Muscle of leg (tissue), 3 donors: ENCODE measurements at regions not wholly inside any gene's neighbourhood (a gene's known extent, or its start where the extent isn't known, plus 50 kb on each side); places are given as distances from the start of the nearest gene placed in this dataset.
"Not testable (repeated sequence)": the region's sequence is repeated elsewhere in the genome, so short reads cannot be mapped to it uniquely, and the experiment has no call there.

ENCODE experiments used
- DNase-seq: peaks from one replicate; pipeline ENCODE4 v3.0.0; 2013
- H3K27ac ChIP-seq: one replicate; pipeline ENCODE4 v1.5.1; 2013; ENCODE audit warnings: mild to moderate bottlenecking, low read length, control low read depth
- H3K27me3 ChIP-seq: one replicate; pipeline ENCODE4 v1.6.1; 2013; ENCODE audit warnings: low read length; ENCODE audit not compliant: control insufficient read depth, insufficient read depth
- H3K36me3 ChIP-seq: one replicate; pipeline ENCODE4 v1.6.1; 2013; ENCODE audit warnings: low read length; ENCODE audit not compliant: control insufficient read depth, insufficient read depth
- H3K4me1 ChIP-seq: one replicate; pipeline ENCODE4 v1.6.1; 2013; ENCODE audit warnings: low read length; ENCODE audit not compliant: control insufficient read depth, insufficient read depth
- H3K4me3 ChIP-seq: one replicate; pipeline ENCODE4 v1.5.1; 2013; ENCODE audit warnings: low read length, control low read depth
- H3K9me3 ChIP-seq: replicated peaks from 2 replicates; pipeline ENCODE4 v1.6.1; 2013; ENCODE audit warnings: low read depth, low read length; ENCODE audit not compliant: control insufficient read depth
- WGBS: methylation state at CpG from one replicate; pipeline ENCODE4 v1.1.5; 2013; ENCODE audit warnings: missing lambda C conversion rate; ENCODE audit not compliant: insufficient coverage; 5-methylcytosine and 5-hydroxymethylcytosine counted together

DNA sequence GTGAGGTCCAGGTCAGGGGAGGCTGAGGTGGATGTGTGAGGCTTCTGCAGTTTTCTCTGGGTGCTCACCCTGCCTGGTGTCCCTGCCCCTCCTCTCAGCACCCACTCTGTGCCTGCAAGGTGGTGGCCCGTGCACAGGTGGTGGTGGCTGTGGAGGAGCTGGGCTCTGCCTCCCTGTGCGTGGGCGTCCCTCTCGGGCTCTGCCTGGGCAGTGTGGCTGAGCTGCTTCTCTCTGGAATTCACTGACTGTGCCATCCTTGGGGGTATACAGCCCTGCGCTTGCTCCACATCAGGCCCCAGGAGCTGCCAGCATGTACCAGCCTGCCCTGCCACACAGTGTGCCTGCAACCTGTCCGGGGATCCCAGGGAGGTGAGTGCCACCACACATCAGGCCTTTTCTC lies 369.8 kb downstream of the TMEM121 start:
- not testable (repeated sequence) for H3K27ac ChIP-seq, H3K4me3 ChIP-seq, H3K36me3 ChIP-seq, DNase-seq, H3K4me1 ChIP-seq, H3K27me3 ChIP-seq
- peaks cover 66% of the 10 kb centered on the region for H3K9me3 ChIP-seq
- 77% methylated on average over 6 of the region's 6 CpGs for WGBS

- H3K9me3 ChIP-seq, result peaks cover 66% of the 10 kb centered on the region
- H3K27me3 ChIP-seq, H3K4me1 ChIP-seq, H3K27ac ChIP-seq, H3K36me3 ChIP-seq, H3K4me3 ChIP-seq, DNase-seq: not testable (repeated sequence)
- 75% methylated on average over 6 of the region's 6 CpGs for WGBS
These were observed 370.8 kb downstream of the TMEM121 start for GRCh38 chr14:105896961-105897724.

- Histone ChIP-seq H3K27me3 (no peaks in the 10 kb centered on the region), H3K27ac (no peak overlapping the region), H3K36me3 (no peaks in the 10 kb centered on the region), H3K9me3 (peaks cover 65% of the 10 kb centered on the region), H3K4me3 (no peak overlapping the region), H3K4me1 (no peaks in the 10 kb centered on the region)
- DNase-seq, result no peak
- WGBS, result 66% methylated on average over 4 of the region's 7 CpGs
These were observed 371.3 kb downstream of the TMEM121 start for GRCh38 chr14:105897725-105898113.

DNA sequence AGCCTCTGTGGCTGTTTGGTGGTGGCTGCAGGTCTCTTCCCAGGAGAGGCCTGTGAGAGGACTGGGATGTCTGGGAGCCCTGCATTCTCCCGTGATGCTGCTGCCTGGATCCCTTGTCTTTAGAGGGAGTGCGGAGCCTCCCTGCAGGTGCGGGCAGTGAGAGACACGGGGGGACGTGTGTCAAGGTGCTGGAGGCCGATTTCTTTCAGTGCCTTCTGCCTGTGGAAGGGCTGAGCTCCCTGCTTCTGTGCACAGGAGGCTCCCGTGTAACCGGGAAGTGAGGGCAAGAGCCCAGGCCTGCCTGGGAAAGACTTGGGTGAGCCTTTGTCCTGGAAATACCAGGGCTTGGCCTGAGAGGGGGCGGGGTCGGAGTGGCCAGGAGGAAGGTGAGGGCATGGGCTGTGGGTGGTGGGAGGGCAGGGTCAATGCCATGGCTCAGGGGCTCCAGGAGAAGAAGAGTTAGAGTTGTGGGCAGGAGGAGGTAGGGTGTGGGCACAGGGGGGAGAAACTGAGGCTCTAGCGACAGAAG lies 372.2 kb downstream of the TMEM121 start:
- no peaks in the 10 kb centered on the region for H3K4me1 ChIP-seq
- 82% methylated on average over 11 of the region's 11 CpGs for WGBS

GRCh38 chr14:105899071-105899641 lies 372.8 kb downstream of the TMEM121 start:
- Histone ChIP-seq H3K27me3 (no peaks in the 10 kb centered on the region), H3K36me3 (no peaks in the 10 kb centered on the region), H3K4me1 (no peaks in the 10 kb centered on the region), H3K27ac (no peak overlapping the region), H3K9me3 (peaks cover 68% of the 10 kb centered on the region), H3K4me3 (no peak overlapping the region)
- 76% methylated on average over 9 of the region's 9 CpGs for WGBS
- no peak for DNase-seq

More for the DNA sequence above, 372.2 kb downstream of the TMEM121 start:
- no peak for DNase-seq
- H3K27me3 ChIP-seq, result no peaks in the 10 kb centered on the region
- H3K4me3 ChIP-seq, result no peak overlapping the region
- no peak overlapping the region for H3K27ac ChIP-seq
- H3K36me3 ChIP-seq, result no peaks in the 10 kb centered on the region
- H3K9me3 ChIP-seq, result peaks cover 66% of the 10 kb centered on the region

DNA sequence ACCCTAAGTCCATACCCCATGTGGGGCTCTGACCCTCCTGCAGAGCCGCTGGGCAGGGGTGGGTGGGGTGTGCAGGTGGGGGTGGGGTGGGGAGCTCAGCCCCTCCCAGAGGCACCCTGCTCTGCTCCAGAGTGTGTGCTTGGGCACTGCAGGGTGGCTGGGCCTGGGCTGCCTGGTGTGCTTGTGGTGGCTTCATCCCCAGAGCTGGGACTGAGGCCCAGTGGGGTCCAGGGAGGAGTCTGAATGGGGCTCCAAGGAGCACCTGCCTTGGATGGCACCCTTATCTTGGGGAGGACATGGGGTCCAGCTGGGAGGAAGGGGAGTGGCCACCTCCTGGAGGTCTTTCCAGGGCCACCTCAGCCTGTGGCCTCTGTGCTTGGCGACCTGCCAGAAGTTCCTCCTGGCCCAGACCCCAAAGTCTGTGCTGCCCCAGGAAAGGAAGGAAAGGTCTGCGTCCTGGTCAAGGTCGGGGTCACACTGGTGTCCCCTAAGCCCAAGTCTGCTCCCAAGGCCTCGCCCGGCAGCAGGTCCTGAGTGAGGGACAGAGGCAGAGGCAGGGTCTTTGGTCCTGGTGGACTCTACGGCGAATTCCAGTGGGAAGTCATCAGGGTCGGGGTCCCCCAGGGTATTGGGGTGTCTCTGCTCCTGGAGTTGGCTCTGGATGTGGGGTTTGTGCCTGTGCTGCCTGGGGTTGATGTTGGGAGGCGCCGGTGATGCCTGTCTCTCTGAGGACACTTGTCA lies 373.4 kb downstream of the TMEM121 start:
- DNase-seq, result no peak
- Histone ChIP-seq H3K4me3 (no peak overlapping the region), H3K36me3 (no peaks in the 10 kb centered on the region), H3K27me3 (no peaks in the 10 kb centered on the region), H3K9me3 (peaks cover 68% of the 10 kb centered on the region), H3K4me1 (no peaks in the 10 kb centered on the region), H3K27ac (no peak overlapping the region)
- WGBS, result 87% methylated on average over 10 of the region's 11 CpGs

GRCh38 chr14:105900398-105901160 lies 374.2 kb downstream of the TMEM121 start:
- Histone ChIP-seq H3K4me1 (no peaks in the 10 kb centered on the region), H3K36me3 (no peaks in the 10 kb centered on the region), H3K4me3 (no peak overlapping the region), H3K27me3 (no peaks in the 10 kb centered on the region), H3K27ac (no peak overlapping the region), H3K9me3 (peaks cover 66% of the 10 kb centered on the region)
- WGBS, result 89% methylated on average over 29 of the region's 30 CpGs
- no peak for DNase-seq

DNA sequence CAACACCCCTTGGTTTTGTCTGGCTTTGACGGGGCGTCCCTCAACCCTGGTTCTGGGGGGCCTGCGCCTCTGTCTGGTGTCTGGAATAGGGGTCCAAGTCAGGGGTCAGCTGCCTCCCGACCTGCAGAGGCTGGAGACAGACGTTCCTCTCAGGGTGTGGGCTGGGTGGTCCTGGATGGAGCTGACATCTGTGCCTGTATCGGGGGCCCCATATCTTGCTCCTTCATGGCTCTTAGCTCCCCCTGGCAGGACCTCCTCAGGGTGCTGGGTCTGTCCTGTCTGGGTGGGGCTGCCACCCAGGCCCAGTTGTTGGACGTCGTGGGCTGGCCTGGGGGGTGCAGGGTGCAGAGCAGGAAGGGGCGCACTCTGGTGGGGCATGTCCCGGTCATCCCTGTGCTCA lies 374.8 kb downstream of the TMEM121 start:
- H3K27ac ChIP-seq, result no peak overlapping the region
- peaks cover 64% of the 10 kb centered on the region for H3K9me3 ChIP-seq
- no peak overlapping the region for H3K4me3 ChIP-seq
- no peak for DNase-seq
- no peaks in the 10 kb centered on the region for H3K4me1 ChIP-seq
- no peaks in the 10 kb centered on the region for H3K27me3 ChIP-seq
- H3K36me3 ChIP-seq, result no peaks in the 10 kb centered on the region
- 89% methylated on average over 10 of the region's 10 CpGs for WGBS

GRCh38 chr14:105902131-105902898 lies 375.9 kb downstream of the TMEM121 start:
- DNase-seq, result no peak
- 78% methylated on average over 10 of the region's 15 CpGs for WGBS
- no peaks in the 10 kb centered on the region for H3K36me3 ChIP-seq
- H3K4me3 ChIP-seq, result no peak overlapping the region
- no peak overlapping the region for H3K27ac ChIP-seq
- H3K4me1 ChIP-seq, result no peaks in the 10 kb centered on the region
- H3K9me3 ChIP-seq, result peaks cover 64% of the 10 kb centered on the region
- no peaks in the 10 kb centered on the region for H3K27me3 ChIP-seq
